NT2/D1 (cell line): ENCODE measurements at regions not wholly inside any gene's neighbourhood (a gene's known extent, or its start where the extent isn't known, plus 50 kb on each side); places are given as distances from the start of the nearest gene placed in this dataset.
"Not testable (repeated sequence)": the region's sequence is repeated elsewhere in the genome, so short reads cannot be mapped to it uniquely, and the experiment has no call there.

Source experiments
- SUZ12 ChIP-seq: IDR thresholded peaks from 2 replicates; pipeline ENCODE4 v1.6.1; 2011; ENCODE audit not compliant: insufficient read length, insufficient read depth; ENCODE audit errors: extremely low read depth
- YY1 ChIP-seq: IDR thresholded peaks from 2 replicates; pipeline ENCODE4 v1.6.1; 2011; ENCODE audit not compliant: insufficient read length, insufficient read depth

GRCh38 chr7:64425436-64425835 is 111.7 kb downstream of the ZNF736 start:
- TF ChIP-seq YY1, SUZ12: not testable (repeated sequence)
